ENCODE measurements at regions not wholly inside any gene's neighbourhood (a gene's known extent, or its start where the extent isn't known, plus 50 kb on each side); places are given as distances from the start of the nearest gene placed in this dataset.
"Not testable (repeated sequence)": the region's sequence is repeated elsewhere in the genome, so short reads cannot be mapped to it uniquely, and the experiment has no call there.

- Histone ChIP-seq H3K9me3 (ENCODE audit: low read depth) (no peaks in the 10 kb centered on the region), H3K27ac (no peak overlapping the region), H3K27me3 (no peaks in the 10 kb centered on the region), H3K4me1 (ENCODE audit: low read depth) (peaks cover 16% of the 10 kb centered on the region), H3K36me3 (no peaks in the 10 kb centered on the region), H3K4me3 (no peak overlapping the region)
- DNase-seq (ENCODE audit: low read depth in 1 of 2, low spot score in 1 of 2) = no peak
- TF ChIP-seq CTCF (IDR thresholded peaks at IDR 0.05; ENCODE audit: low read depth, low read length) = no peak
Measured at GRCh38 chr6:118367314-118367713, 180.8 kb upstream of the PLN start.

- Histone ChIP-seq H3K4me3 (no peak overlapping the region), H3K9me3 (ENCODE audit: low read depth) (no peaks in the 10 kb centered on the region), H3K36me3 (no peaks in the 10 kb centered on the region), H3K27me3 (no peaks in the 10 kb centered on the region), H3K27ac (no peak overlapping the region), H3K4me1 (ENCODE audit: low read depth) (peaks cover 24% of the 10 kb centered on the region)
- peak; percentile 7 to 12 for DNase-seq (ENCODE audit: low read depth in 1 of 2, low spot score in 1 of 2)
- TF ChIP-seq CTCF (IDR thresholded peaks at IDR 0.05; ENCODE audit: low read depth, low read length) = no peak
Measured at GRCh38 chr6:118370722-118371121, 177.4 kb upstream of the PLN start.

GRCh38 chr6:118371955-118372354, 176.1 kb upstream of the PLN start:
- Histone ChIP-seq H3K27me3 (no peaks in the 10 kb centered on the region), H3K9me3 (ENCODE audit: low read depth) (no peaks in the 10 kb centered on the region), H3K4me1 (ENCODE audit: low read depth) (peaks cover 24% of the 10 kb centered on the region), H3K27ac (peak overlapping the region; percentile 40), H3K4me3 (no peak overlapping the region), H3K36me3 (no peaks in the 10 kb centered on the region)
- no peak for TF ChIP-seq CTCF (IDR thresholded peaks at IDR 0.05; ENCODE audit: low read depth, low read length)
- DNase-seq (ENCODE audit: low read depth in 1 of 2, low spot score in 1 of 2) = no peak

- no peak overlapping the region for H3K4me3 ChIP-seq
- no peak for TF ChIP-seq CTCF (IDR thresholded peaks at IDR 0.05; ENCODE audit: low read depth, low read length)
- peak overlapping the region; percentile 40 for H3K27ac ChIP-seq
- no peaks in the 10 kb centered on the region for H3K9me3 ChIP-seq (ENCODE audit: low read depth)
- H3K27me3 ChIP-seq = no peaks in the 10 kb centered on the region
- DNase-seq (ENCODE audit: low read depth in 1 of 2, low spot score in 1 of 2) = peak; percentile 16 to 27
- peaks cover 24% of the 10 kb centered on the region for H3K4me1 ChIP-seq (ENCODE audit: low read depth)
- no peaks in the 10 kb centered on the region for H3K36me3 ChIP-seq
Measured at GRCh38 chr6:118372413-118372812, 175.7 kb upstream of the PLN start.

GRCh38 chr6:118377711-118378414, 170.2 kb upstream of the PLN start:
- no peak for DNase-seq (ENCODE audit: low read depth in 1 of 2, low spot score in 1 of 2)
- H3K4me1 ChIP-seq (ENCODE audit: low read depth) = peaks cover 2% of the 10 kb centered on the region
- no peaks in the 10 kb centered on the region for H3K9me3 ChIP-seq (ENCODE audit: low read depth)

GRCh38 chr6:118380620-118381019, 167.5 kb upstream of the PLN start:
- H3K27ac ChIP-seq; DNase-seq (ENCODE audit: low read depth in 1 of 2, low spot score in 1 of 2); H3K4me3 ChIP-seq; H3K36me3 ChIP-seq; H3K4me1 ChIP-seq (ENCODE audit: low read depth); H3K9me3 ChIP-seq (ENCODE audit: low read depth); H3K27me3 ChIP-seq: not testable (repeated sequence)

More at GRCh38 chr6:118377711-118378414, 170.2 kb upstream of the PLN start:
- TF ChIP-seq CTCF (IDR thresholded peaks at IDR 0.05; ENCODE audit: low read depth, low read length) = no peak
- Histone ChIP-seq H3K36me3 (no peaks in the 10 kb centered on the region), H3K4me3 (no peak overlapping the region), H3K27me3 (no peaks in the 10 kb centered on the region), H3K27ac (no peak overlapping the region)

Data from cardiac muscle cell (in vitro differentiated cells and primary cell).